ENCODE measurements at regions not wholly inside any gene's neighbourhood (a gene's known extent, or its start where the extent isn't known, plus 50 kb on each side); places are given as distances from the start of the nearest gene placed in this dataset.

- CTCF ChIA-PET, result no interaction called here
Observed at GRCh38 chr13:81995316-81995715, 1654.4 kb upstream of the SPRY2 start.

GRCh38 chr13:81990652-81991051, 1649.7 kb upstream of the SPRY2 start:
- TF ChIP-seq EZH2 (IDR thresholded peaks at IDR 0.05; ENCODE audit: borderline replicate concordance, low read depth, low read length, severe bottlenecking), result no peak
- no TSS peak for BruUV-seq (replicated peaks)
- dilution Hi-C loops (cut with MboI; ENCODE audit: extremely low pct_ligation_motif_present, low sequenced_read_pairs) (no loop called here), intact Hi-C loops (cut with micrococcal nuclease) (no loop called here)
- H3K4me3 ChIP-seq (replicated peaks in 1 of 3; ENCODE audit: insufficient read depth in 1 of 3, low read depth in 1 of 3, low read length in 3 of 3), result no peak overlapping the region
- FAIRE-seq, result no peak
- no peak overlapping the region for H2AFZ ChIP-seq (ENCODE audit: low read depth, low read length)
- CTCF ChIA-PET, result no interaction called here
- no peaks in the 10 kb centered on the region for H3K9me1 ChIP-seq (replicated peaks; ENCODE audit: control insufficient read depth, extremely low read depth, insufficient read depth, low read length)
- H3K79me2 ChIP-seq (ENCODE audit: control insufficient read depth, insufficient read depth, low read length), result no peaks in the 10 kb centered on the region
- H3K4me1 ChIP-seq (ENCODE audit: control insufficient read depth, extremely low read depth, insufficient read depth, low read length), result no peaks in the 10 kb centered on the region
- H3K9ac ChIP-seq (replicated peaks; ENCODE audit: extremely low read depth, insufficient read depth, low read length), result no peak overlapping the region
- POLR2A ChIA-PET, result no interaction called here
- no peak overlapping the region for H3K4me2 ChIP-seq (ENCODE audit: insufficient read depth, low read length)
- no peaks in the 10 kb centered on the region for H4K20me1 ChIP-seq (replicated peaks; ENCODE audit: control insufficient read depth, extremely low read depth, insufficient read depth, low read length)
- no peaks in the 10 kb centered on the region for H3K27me3 ChIP-seq (ENCODE audit: control insufficient read depth in 2 of 2, insufficient read depth in 2 of 2, low read length in 2 of 2)
- H3K27ac ChIP-seq (ENCODE audit: insufficient read depth, low read depth, low read length), result no peak overlapping the region
- H3K36me3 ChIP-seq (ENCODE audit: control insufficient read depth in 2 of 2, extremely low read depth in 1 of 2, insufficient read depth in 2 of 2, low read length in 2 of 2), result no peaks in the 10 kb centered on the region
- H3K9me3 ChIP-seq (replicated peaks; ENCODE audit: control insufficient read depth, insufficient read depth, low read length), result no peaks in the 10 kb centered on the region
- DNase-seq (ENCODE audit: low read depth, low spot score), result no peak

More at GRCh38 chr13:81995316-81995715, 1654.4 kb upstream of the SPRY2 start:
- no peak for FAIRE-seq
- Histone ChIP-seq H3K27ac (ENCODE audit: insufficient read depth, low read depth, low read length) (no peak overlapping the region), H3K9me1 (replicated peaks; ENCODE audit: control insufficient read depth, extremely low read depth, insufficient read depth, low read length) (no peaks in the 10 kb centered on the region), H3K9me3 (replicated peaks; ENCODE audit: control insufficient read depth, insufficient read depth, low read length) (no peaks in the 10 kb centered on the region), H3K36me3 (ENCODE audit: control insufficient read depth in 2 of 2, extremely low read depth in 1 of 2, insufficient read depth in 2 of 2, low read length in 2 of 2) (no peaks in the 10 kb centered on the region), H3K79me2 (ENCODE audit: control insufficient read depth, insufficient read depth, low read length) (no peaks in the 10 kb centered on the region), H3K9ac (replicated peaks; ENCODE audit: extremely low read depth, insufficient read depth, low read length) (no peak overlapping the region), H3K4me3 (replicated peaks in 1 of 3; ENCODE audit: insufficient read depth in 1 of 3, low read depth in 1 of 3, low read length in 3 of 3) (no peak overlapping the region), H3K4me1 (ENCODE audit: control insufficient read depth, extremely low read depth, insufficient read depth, low read length) (no peaks in the 10 kb centered on the region), H4K20me1 (replicated peaks; ENCODE audit: control insufficient read depth, extremely low read depth, insufficient read depth, low read length) (no peaks in the 10 kb centered on the region), H2AFZ (ENCODE audit: low read depth, low read length) (no peak overlapping the region), H3K4me2 (ENCODE audit: insufficient read depth, low read length) (no peak overlapping the region), H3K27me3 (ENCODE audit: control insufficient read depth in 2 of 2, insufficient read depth in 2 of 2, low read length in 2 of 2) (no peaks in the 10 kb centered on the region)
- TF ChIP-seq JUN (IDR thresholded peaks at IDR 0.05; ENCODE audit: borderline replicate concordance, insufficient read depth, insufficient read length, low read depth), result no peak
- TF ChIP-seq POLR2AphosphoS5 (IDR thresholded peaks at IDR 0.05; ENCODE audit: insufficient read depth, low read depth, low read length), result no peak
- no peak for TF ChIP-seq EZH2 (IDR thresholded peaks at IDR 0.05; ENCODE audit: borderline replicate concordance, low read depth, low read length, severe bottlenecking)
- no peak for TF ChIP-seq MYC (IDR thresholded peaks at IDR 0.05; ENCODE audit: low read depth, low read length)
- TF ChIP-seq CTCF (IDR thresholded peaks at IDR 0.05; ENCODE audit: extremely low read depth in 1 of 2, insufficient read depth in 1 of 2, low read depth in 1 of 2, low read length in 2 of 2), result no peak
- TF ChIP-seq FOS (IDR thresholded peaks at IDR 0.05; ENCODE audit: borderline replicate concordance, insufficient read depth, low read length), result no peak
- no TSS peak for BruUV-seq (replicated peaks)
- intact Hi-C loops (cut with micrococcal nuclease) (no loop called here), dilution Hi-C loops (cut with MboI; ENCODE audit: extremely low pct_ligation_motif_present, low sequenced_read_pairs) (no loop called here)
- POLR2A ChIA-PET, result no interaction called here
- DNase-seq (ENCODE audit: low read depth, low spot score), result no peak

Data from endothelial cell of umbilical vein (primary cell).